OCI-LY3 (cell line): ENCODE measurements at regions not wholly inside any gene's neighbourhood (a gene's known extent, or its start where the extent isn't known, plus 50 kb on each side); places are given as distances from the start of the nearest gene placed in this dataset.

Experiments
- H2AFZ ChIP-seq: fragments of 200-600, 300-600 bp; shearing (Covaris generic); 2 replicates; pipeline ENCODE4 v1.6.0; 2014; ENCODE audit warnings: antibody characterized with exemption, low read depth, low read length
- H3K27ac ChIP-seq: fragments of 200-600, 300-600 bp; sonication (generic); 2 replicates; pipeline ENCODE4 v1.5.1; 2014; ENCODE audit warnings: mild to moderate bottlenecking, low read length, moderate library complexity, mixed read lengths
- H3K27me3 ChIP-seq: fragments of 200-600, 300-600 bp; sonication (generic); 2 replicates; pipeline ENCODE4 v1.6.1; 2014; ENCODE audit warnings: low read depth, low read length, mixed read lengths
- H3K36me3 ChIP-seq: fragments of 200-600, 300-600 bp; sonication (generic); replicated peaks from 2 replicates; pipeline ENCODE3; 2014; ENCODE audit warnings: low read depth, low read length, mixed read lengths
- H3K4me1 ChIP-seq: fragments of 300-600, 200-600 bp; sonication (generic); 2 replicates; pipeline ENCODE4 v1.6.1; 2014; ENCODE audit warnings: low read length, mixed read lengths
- H3K4me2 ChIP-seq: fragments of 200-600, 300-600 bp; sonication (generic); 2 replicates; pipeline ENCODE4 v1.6.1; 2014; ENCODE audit warnings: low read length, mixed read lengths
- H3K4me3 ChIP-seq: fragments of 300-600, 200-600 bp; sonication (generic); 2 replicates; pipeline ENCODE4 v1.5.1; 2014; ENCODE audit warnings: antibody characterized with exemption, mild to moderate bottlenecking, low read length, moderate library complexity
- H3K79me2 ChIP-seq: fragments of 300-600, 200-600 bp; shearing (Covaris generic); 2 replicates; pipeline ENCODE4 v1.6.1; 2014; ENCODE audit warnings: mild to moderate bottlenecking, low read length, mixed read lengths
- H3K9ac ChIP-seq: fragments of 300-600, 200-600 bp; shearing (Covaris generic); 2 replicates; pipeline ENCODE4 v1.6.0; 2014; ENCODE audit warnings: mild to moderate bottlenecking, low read length, moderate library complexity
- H3K9me3 ChIP-seq: fragments of 200-600, 300-600 bp; shearing (Covaris generic); 2 replicates; pipeline ENCODE4 v1.6.1; 2014; ENCODE audit warnings: low read length, mixed read lengths; ENCODE audit not compliant: insufficient read depth
- H4K20me1 ChIP-seq: fragments of 200-600, 300-600 bp; sonication (generic); 2 replicates; pipeline ENCODE4 v1.6.1; 2016; ENCODE audit warnings: low read length, mixed read lengths; ENCODE audit not compliant: insufficient read depth
- EZH2phosphoT487 ChIP-seq: fragments of 200-600 bp; shearing (Covaris generic); IDR thresholded peaks from 2 replicates; pipeline ENCODE4 v1.6.1; 2018; ENCODE audit warnings: antibody characterized with exemption, mixed run types, low read depth
- TF ChIP-seq, protein P1 (sequence below): fragments of 200-600, 300-600 bp; sonication (generic); IDR thresholded peaks from 2 replicates; pipeline ENCODE4 v1.5.1; 2014; ENCODE audit warnings: antibody characterized with exemption, low read length, low read depth

- no peaks in the 10 kb centered on the region for H3K27me3 ChIP-seq
- H3K27ac ChIP-seq: no peak overlapping the region
- TF ChIP-seq EZH2phosphoT487: no peak
- TF ChIP-seq, protein P1, sequence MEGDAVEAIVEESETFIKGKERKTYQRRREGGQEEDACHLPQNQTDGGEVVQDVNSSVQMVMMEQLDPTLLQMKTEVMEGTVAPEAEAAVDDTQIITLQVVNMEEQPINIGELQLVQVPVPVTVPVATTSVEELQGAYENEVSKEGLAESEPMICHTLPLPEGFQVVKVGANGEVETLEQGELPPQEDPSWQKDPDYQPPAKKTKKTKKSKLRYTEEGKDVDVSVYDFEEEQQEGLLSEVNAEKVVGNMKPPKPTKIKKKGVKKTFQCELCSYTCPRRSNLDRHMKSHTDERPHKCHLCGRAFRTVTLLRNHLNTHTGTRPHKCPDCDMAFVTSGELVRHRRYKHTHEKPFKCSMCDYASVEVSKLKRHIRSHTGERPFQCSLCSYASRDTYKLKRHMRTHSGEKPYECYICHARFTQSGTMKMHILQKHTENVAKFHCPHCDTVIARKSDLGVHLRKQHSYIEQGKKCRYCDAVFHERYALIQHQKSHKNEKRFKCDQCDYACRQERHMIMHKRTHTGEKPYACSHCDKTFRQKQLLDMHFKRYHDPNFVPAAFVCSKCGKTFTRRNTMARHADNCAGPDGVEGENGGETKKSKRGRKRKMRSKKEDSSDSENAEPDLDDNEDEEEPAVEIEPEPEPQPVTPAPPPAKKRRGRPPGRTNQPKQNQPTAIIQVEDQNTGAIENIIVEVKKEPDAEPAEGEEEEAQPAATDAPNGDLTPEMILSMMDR: no peak
- H3K4me3 ChIP-seq: no peak overlapping the region
- H4K20me1 ChIP-seq: no peaks in the 10 kb centered on the region
- no peaks in the 10 kb centered on the region for H3K4me1 ChIP-seq
- no peak overlapping the region for H3K9ac ChIP-seq
- H3K79me2 ChIP-seq: no peaks in the 10 kb centered on the region
- no peaks in the 10 kb centered on the region for H3K9me3 ChIP-seq
- H3K36me3 ChIP-seq: no peaks in the 10 kb centered on the region
- H3K4me2 ChIP-seq: no peak overlapping the region
- no peak overlapping the region for H2AFZ ChIP-seq
These were observed 195.1 kb upstream of the VCX start for GRCh38 chrX:7647831-7648230.

GRCh38 chrX:7641141-7641540 is 201.8 kb upstream of the VCX start:
- Histone ChIP-seq H3K27me3 (no peaks in the 10 kb centered on the region), H3K4me3 (no peak overlapping the region), H2AFZ (no peak overlapping the region), H3K4me1 (no peaks in the 10 kb centered on the region), H3K9me3 (no peaks in the 10 kb centered on the region), H3K4me2 (no peak overlapping the region), H3K9ac (no peak overlapping the region), H3K27ac (no peak overlapping the region), H3K79me2 (no peaks in the 10 kb centered on the region), H3K36me3 (no peaks in the 10 kb centered on the region), H4K20me1 (no peaks in the 10 kb centered on the region)
- no peak for TF ChIP-seq EZH2phosphoT487
- TF ChIP-seq, protein P1: no peak

DNA sequence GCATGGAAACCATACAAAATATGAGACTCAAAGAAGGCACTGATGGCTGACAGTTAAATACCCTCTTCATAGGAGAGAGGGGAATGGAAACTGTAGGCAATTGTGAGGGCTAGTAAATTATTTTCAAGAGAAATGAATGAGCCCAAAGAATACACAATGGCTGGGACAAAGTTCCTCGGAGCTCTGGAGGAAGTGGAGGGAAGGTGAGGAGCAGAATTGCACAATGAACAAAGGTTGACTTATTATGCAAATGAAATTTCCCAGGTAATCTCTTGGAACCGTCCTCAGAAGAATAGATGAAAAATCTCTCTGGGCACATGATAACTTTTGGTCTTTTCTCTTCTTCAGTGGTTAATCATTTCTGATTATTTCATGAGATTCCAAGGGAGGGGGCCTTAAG is 202.6 kb upstream of the VCX start:
- Histone ChIP-seq H2AFZ (no peak overlapping the region), H3K36me3 (no peaks in the 10 kb centered on the region), H4K20me1 (no peaks in the 10 kb centered on the region), H3K27me3 (no peaks in the 10 kb centered on the region), H3K4me3 (no peak overlapping the region), H3K9ac (no peak overlapping the region), H3K4me2 (no peak overlapping the region), H3K4me1 (no peaks in the 10 kb centered on the region), H3K27ac (no peak overlapping the region), H3K9me3 (no peaks in the 10 kb centered on the region), H3K79me2 (no peaks in the 10 kb centered on the region)
- TF ChIP-seq, protein P1: no peak
- TF ChIP-seq EZH2phosphoT487: no peak

GRCh38 chrX:7638078-7638710 is 204.8 kb upstream of the VCX start:
- Histone ChIP-seq H3K27ac (no peak overlapping the region), H3K9me3 (no peaks in the 10 kb centered on the region), H2AFZ (no peak overlapping the region), H3K27me3 (no peaks in the 10 kb centered on the region), H3K4me3 (no peak overlapping the region), H3K79me2 (no peaks in the 10 kb centered on the region), H3K4me2 (no peak overlapping the region), H3K4me1 (no peaks in the 10 kb centered on the region), H3K36me3 (no peaks in the 10 kb centered on the region), H4K20me1 (no peaks in the 10 kb centered on the region), H3K9ac (no peak overlapping the region)
- TF ChIP-seq, protein P1: no peak
- TF ChIP-seq EZH2phosphoT487: no peak
